Chondrocyte (in vitro differentiated cells): ENCODE measurements at regions not wholly inside any gene's neighbourhood (a gene's known extent, or its start where the extent isn't known, plus 50 kb on each side); places are given as distances from the start of the nearest gene placed in this dataset.

Experiments used
- DNase-seq: peaks from one replicate; pipeline ENCODE4 v3.0.0; 2021; ENCODE audit warnings: mixed read lengths, low spot score
- H3K27ac Mint-ChIP-seq: one replicate; pipeline ENCODE4 v1.8.0; 2021; ENCODE audit warnings: mild to moderate bottlenecking, moderate library complexity, mixed read lengths; ENCODE audit not compliant: unreplicated experiment
- H3K27me3 Mint-ChIP-seq: 2 replicates; pipeline ENCODE4 v1.8.0; 2021; ENCODE audit warnings: low read depth, mixed read lengths
- H3K36me3 Mint-ChIP-seq: 2 replicates; pipeline ENCODE4 v1.8.0; 2021; ENCODE audit warnings: low read depth, mixed read lengths
- H3K4me1 Mint-ChIP-seq: 2 replicates; pipeline ENCODE4 v1.8.0; 2021; ENCODE audit warnings: low read depth, mild to moderate bottlenecking, mixed read lengths
- H3K4me3 Mint-ChIP-seq: one replicate; pipeline ENCODE4 v1.8.0; 2021; ENCODE audit warnings: mild to moderate bottlenecking, moderate library complexity, mixed read lengths; ENCODE audit not compliant: unreplicated experiment
- H3K9me3 Mint-ChIP-seq: 2 replicates; pipeline ENCODE4 v1.8.0; 2021; ENCODE audit warnings: low read depth, mixed read lengths
- CTCF ChIP-seq: fragments of 200-600 bp; sonication (generic); IDR thresholded peaks from 2 replicates; pipeline ENCODE4 v1.5.0; 2021; ENCODE audit warnings: antibody characterized with exemption, mild to moderate bottlenecking, moderate library complexity

GRCh38 chr18:72376256-72376655, 167.9 kb downstream of the CBLN2 start:
- DNase-seq, result no peak
- Mint-ChIP-seq H3K4me3 (no peak overlapping the region), H3K4me1 (no peaks in the 10 kb centered on the region), H3K36me3 (no peaks in the 10 kb centered on the region), H3K9me3 (peaks cover 7% of the 10 kb centered on the region), H3K27me3 (no peaks in the 10 kb centered on the region), H3K27ac (no peak overlapping the region)
- TF ChIP-seq CTCF, result no peak

GRCh38 chr18:72375618-72376017, 168.5 kb downstream of the CBLN2 start:
- Mint-ChIP-seq H3K36me3 (no peaks in the 10 kb centered on the region), H3K27ac (no peak overlapping the region), H3K4me1 (no peaks in the 10 kb centered on the region), H3K9me3 (peaks cover 10% of the 10 kb centered on the region), H3K4me3 (no peak overlapping the region), H3K27me3 (no peaks in the 10 kb centered on the region)
- DNase-seq, result no peak
- no peak for TF ChIP-seq CTCF

GRCh38 chr18:72372076-72372475, 172.1 kb downstream of the CBLN2 start:
- DNase-seq, result no peak
- H3K27ac Mint-ChIP-seq, result no peak overlapping the region
- H3K4me3 Mint-ChIP-seq, result no peak overlapping the region
- no peaks in the 10 kb centered on the region for H3K27me3 Mint-ChIP-seq
- peaks cover 8% of the 10 kb centered on the region for H3K9me3 Mint-ChIP-seq
- no peak for TF ChIP-seq CTCF
- H3K4me1 Mint-ChIP-seq, result no peaks in the 10 kb centered on the region
- H3K36me3 Mint-ChIP-seq, result no peaks in the 10 kb centered on the region

- no peak overlapping the region for H3K4me3 Mint-ChIP-seq
- H3K27me3 Mint-ChIP-seq, result no peaks in the 10 kb centered on the region
- TF ChIP-seq CTCF, result no peak
- no peak overlapping the region for H3K27ac Mint-ChIP-seq
- H3K4me1 Mint-ChIP-seq, result no peaks in the 10 kb centered on the region
- peaks cover 8% of the 10 kb centered on the region for H3K9me3 Mint-ChIP-seq
- DNase-seq, result no peak
- H3K36me3 Mint-ChIP-seq, result no peaks in the 10 kb centered on the region
Measured at GRCh38 chr18:72368308-72368707, 175.8 kb downstream of the CBLN2 start.

- Mint-ChIP-seq H3K27ac (no peak overlapping the region), H3K4me1 (no peaks in the 10 kb centered on the region), H3K4me3 (no peak overlapping the region), H3K27me3 (peaks cover 3% of the 10 kb centered on the region), H3K9me3 (peaks cover 20% of the 10 kb centered on the region), H3K36me3 (no peaks in the 10 kb centered on the region)
- TF ChIP-seq CTCF, result no peak
- DNase-seq, result no peak
Measured at GRCh38 chr18:72360634-72361033, 183.5 kb downstream of the CBLN2 start.
